AG09309 (cell line): ENCODE measurements at regions not wholly inside any gene's neighbourhood (a gene's known extent, or its start where the extent isn't known, plus 50 kb on each side); places are given as distances from the start of the nearest gene placed in this dataset.

Source experiments
- DNase-seq: peaks from one replicate; pipeline ENCODE4 v3.0.0-alpha.2; 2010; ENCODE audit warnings: low read depth
- H3K4me3 ChIP-seq: 2 replicates; pipeline ENCODE4 v1.5.1; 2011; ENCODE audit warnings: mild to moderate bottlenecking, low read depth, low read length, moderate library complexity; ENCODE audit not compliant: control insufficient read depth
- TF ChIP-seq, protein P1 (sequence below): IDR thresholded peaks from 2 replicates; pipeline ENCODE4 v1.5.1; 2011; ENCODE audit warnings: mild to moderate bottlenecking, low read depth, low read length, inconsistent platforms; ENCODE audit not compliant: insufficient read depth, control insufficient read depth; ENCODE audit errors: missing control alignments

DNA sequence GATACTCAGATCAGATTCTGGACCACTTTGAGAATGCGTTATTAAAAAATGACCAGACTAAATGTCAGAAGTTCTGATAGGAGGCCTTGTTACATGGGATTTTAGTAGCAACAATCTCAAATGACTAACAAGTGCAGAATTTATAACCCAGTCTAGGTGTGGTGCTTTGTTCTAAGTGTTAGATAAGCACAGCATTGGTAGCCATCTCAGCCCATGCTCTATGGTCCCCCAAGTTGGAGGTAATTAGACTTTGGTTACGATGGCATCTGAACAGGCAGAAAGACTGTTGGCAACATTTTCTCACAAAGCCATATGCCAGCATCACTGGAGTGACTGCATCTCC lies 140.4 kb upstream of the RPS23 start:
- no peak overlapping the region for H3K4me3 ChIP-seq
- TF ChIP-seq, protein P1, sequence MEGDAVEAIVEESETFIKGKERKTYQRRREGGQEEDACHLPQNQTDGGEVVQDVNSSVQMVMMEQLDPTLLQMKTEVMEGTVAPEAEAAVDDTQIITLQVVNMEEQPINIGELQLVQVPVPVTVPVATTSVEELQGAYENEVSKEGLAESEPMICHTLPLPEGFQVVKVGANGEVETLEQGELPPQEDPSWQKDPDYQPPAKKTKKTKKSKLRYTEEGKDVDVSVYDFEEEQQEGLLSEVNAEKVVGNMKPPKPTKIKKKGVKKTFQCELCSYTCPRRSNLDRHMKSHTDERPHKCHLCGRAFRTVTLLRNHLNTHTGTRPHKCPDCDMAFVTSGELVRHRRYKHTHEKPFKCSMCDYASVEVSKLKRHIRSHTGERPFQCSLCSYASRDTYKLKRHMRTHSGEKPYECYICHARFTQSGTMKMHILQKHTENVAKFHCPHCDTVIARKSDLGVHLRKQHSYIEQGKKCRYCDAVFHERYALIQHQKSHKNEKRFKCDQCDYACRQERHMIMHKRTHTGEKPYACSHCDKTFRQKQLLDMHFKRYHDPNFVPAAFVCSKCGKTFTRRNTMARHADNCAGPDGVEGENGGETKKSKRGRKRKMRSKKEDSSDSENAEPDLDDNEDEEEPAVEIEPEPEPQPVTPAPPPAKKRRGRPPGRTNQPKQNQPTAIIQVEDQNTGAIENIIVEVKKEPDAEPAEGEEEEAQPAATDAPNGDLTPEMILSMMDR = no peak
- no peak for DNase-seq

DNA sequence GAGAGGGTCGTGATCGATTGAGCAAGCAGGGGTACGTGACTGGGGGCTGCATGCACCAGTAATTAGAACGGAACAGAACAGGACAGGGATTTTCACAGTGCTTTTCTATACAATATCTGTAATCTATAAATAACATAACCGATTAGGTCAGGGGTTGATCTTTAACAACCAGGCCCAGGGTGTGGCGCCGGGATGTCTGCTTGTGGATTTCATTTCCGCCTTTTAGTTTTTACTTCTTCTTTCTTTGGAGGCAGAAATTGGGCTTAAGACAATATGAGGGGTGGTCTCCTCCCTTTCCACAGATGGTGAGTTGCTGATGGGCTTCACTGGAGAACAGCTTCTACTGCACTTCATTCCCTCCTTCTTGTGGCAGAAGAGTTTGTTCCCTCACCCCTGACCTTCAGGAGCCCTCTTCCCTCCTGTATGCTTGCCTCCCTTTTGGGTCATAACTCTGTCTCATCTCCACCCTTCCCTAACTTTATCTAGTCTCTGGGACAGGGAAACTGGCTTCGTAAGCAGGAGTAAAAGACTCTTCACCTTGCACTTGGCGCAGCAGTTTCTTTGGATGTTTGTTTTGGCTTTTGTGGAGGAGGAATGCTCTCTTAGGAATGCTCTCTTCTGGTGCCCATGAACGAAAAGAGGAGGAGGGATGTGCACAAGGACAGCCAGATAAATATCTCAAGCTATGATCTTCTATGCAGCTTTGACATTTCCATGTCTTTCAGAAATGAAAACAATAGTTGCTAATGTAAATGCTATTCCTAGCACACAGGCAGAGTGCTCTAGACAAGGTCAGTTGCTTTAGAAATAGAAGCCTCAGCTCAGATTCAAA lies 139.8 kb upstream of the RPS23 start:
- no peak for DNase-seq
- no peak overlapping the region for H3K4me3 ChIP-seq
- TF ChIP-seq, protein P1 = no peak

DNA sequence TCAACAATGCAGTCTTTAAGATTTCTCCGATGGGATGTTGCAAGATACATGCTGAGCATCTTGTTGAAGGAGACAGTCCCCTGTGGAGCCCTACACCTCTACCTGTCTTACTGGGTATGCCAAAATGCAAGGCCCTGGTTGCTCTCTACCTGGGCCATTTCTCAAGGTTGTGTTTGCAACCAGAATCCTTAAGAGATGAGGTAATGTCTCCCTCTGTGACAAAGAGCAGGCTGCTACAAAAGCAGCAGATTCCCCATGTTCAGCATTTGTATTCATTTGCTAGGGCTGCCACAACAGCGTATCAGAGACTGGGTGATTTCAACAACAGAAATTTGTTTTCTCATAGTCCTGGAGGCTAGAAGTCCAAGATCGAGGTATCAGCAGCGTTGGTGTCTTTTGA lies 138.4 kb upstream of the RPS23 start:
- H3K4me3 ChIP-seq = no peak overlapping the region
- TF ChIP-seq, protein P1 = no peak
- DNase-seq = no peak

DNA sequence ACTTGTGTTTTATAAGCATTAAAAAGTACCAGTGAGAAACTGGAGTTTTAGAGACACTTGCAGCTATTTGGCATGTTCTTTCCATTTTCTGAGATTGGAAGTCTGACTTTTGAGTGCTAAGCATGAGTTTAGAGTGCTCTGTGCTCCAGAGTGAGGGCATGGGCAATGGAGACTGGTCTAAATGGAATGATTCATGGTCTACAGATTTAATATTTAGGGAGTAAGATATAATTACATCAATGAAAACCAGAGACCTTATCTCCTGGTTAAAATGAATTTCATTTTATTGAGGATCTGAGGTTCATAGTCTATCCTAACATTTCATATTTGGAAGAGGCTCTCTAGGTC lies 135.9 kb upstream of the RPS23 start:
- no peak for DNase-seq
- TF ChIP-seq, protein P1 = no peak
- H3K4me3 ChIP-seq = no peak overlapping the region

DNA sequence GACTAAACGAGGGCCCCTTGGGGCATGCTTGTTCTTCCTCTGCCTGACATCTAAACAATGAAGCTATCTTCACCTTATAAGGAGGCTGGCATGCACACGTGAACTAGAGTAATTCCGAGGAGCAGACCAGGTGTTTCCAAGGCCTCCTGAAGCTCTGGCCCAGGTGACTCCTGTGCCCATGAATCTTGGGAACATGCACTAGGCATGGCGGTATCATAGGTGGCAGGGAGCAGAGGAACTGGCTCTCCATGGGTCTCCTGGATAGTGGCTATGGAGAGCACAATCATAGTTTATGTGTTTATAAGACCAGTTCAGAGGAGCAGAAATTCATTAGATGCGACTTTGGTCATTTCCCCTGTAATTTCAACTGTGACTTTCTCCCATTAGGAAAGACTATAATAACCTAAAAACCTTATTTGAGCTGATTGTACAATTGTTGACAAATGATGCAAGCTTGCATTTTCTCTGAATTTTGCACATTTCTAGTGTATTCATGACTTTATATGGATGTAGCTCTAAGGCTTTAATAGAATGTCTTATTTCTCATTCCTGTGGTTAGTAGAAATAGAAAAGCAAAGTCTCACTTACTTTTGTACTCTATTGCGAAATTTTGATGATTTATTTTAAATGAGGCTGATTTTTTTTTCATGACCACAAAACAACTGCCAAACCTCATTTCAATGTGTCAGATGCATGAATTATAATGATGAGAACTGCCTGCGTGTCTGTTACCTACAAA lies 135.3 kb upstream of the RPS23 start:
- DNase-seq = peak; percentile 93

DNA sequence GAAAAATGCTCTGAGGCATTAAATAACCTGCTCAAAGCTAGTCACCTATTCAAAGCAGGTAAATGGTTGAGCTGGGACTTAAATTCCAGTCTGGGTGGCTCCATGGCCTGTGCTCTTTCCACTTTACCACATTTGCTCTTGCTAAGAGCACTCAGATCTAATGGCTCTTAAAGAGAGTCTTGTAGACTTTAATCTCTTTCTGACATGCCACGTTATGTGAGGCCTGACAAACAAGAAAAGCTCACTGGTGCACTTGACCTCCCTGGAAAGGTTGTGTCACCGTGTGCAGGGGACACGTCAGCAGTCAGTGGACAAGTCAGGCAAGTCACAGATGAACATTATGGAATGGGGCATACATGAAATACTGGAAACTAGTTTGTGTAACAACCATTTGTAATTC lies 129.9 kb upstream of the RPS23 start:
- TF ChIP-seq, protein P1 = no peak

More for the DNA sequence above, 135.3 kb upstream of the RPS23 start:
- TF ChIP-seq, protein P1 = no peak
- H3K4me3 ChIP-seq = no peak overlapping the region

More for the DNA sequence above, 129.9 kb upstream of the RPS23 start:
- H3K4me3 ChIP-seq = no peak overlapping the region
- DNase-seq = no peak
